HCT116 (cell line): ENCODE measurements at regions not wholly inside any gene's neighbourhood (a gene's known extent, or its start where the extent isn't known, plus 50 kb on each side); places are given as distances from the start of the nearest gene placed in this dataset.

Experiments
- ATAC-seq: fragments of 200-7000 bp; cut with Tn5 transposase; 2 replicates; pipeline ENCODE4 v1.9.1; 2020; ENCODE audit warnings: mild to moderate bottlenecking, moderate library complexity
- BruUV-seq: library from RNA; stranded (reverse); fragments of 400-500 nt; replicated peaks from 2 replicates; lab custom pipeline; 2021; lab: Mats Ljungman, UMichigan
- CTCF ChIA-PET: fragments of 300-600 bp; sonication (Branson Sonifier 250); formaldehyde crosslinking; loops from one replicate; lab custom pipeline; 2021; ENCODE audit warnings: antibody characterized with exemption; lab: Charles Lee
- POLR2A ChIA-PET: fragments of 300-600, 350-600 bp; sonication (Branson Sonifier 250); formaldehyde crosslinking; loops from one replicate; lab custom pipeline; 2021; ENCODE audit warnings: antibody characterized with exemption; lab: Charles Lee
- RAD21 ChIA-PET, 2 experiments: fragments of 300-600 bp; sonication (Branson Sonifier 250); formaldehyde crosslinking; loops; one replicate each; lab custom pipeline; 2023; ENCODE audit warnings: low total read pairs in 2 of 2; ENCODE audit not compliant: uncharacterized antibody in 2 of 2, unreplicated experiment in 2 of 2, low non-redundant PET in 1 of 2; lab: Charles Lee
- DNase-seq: peaks from one replicate; pipeline ENCODE4 v3.0.0-alpha.2; 2010; ENCODE audit warnings: low read depth, low spot score
- H2AFZ ChIP-seq: fragments of 200-600 bp; shearing (Covaris generic), sonication (generic); 2 replicates; pipeline ENCODE4 v1.6.1; 2017; ENCODE audit warnings: low read depth, mixed run types, mixed read lengths, antibody characterized with exemption, low read length; ENCODE audit not compliant: poor library complexity, severe bottlenecking
- H3K27ac ChIP-seq: 2 replicates; pipeline ENCODE4 v1.5.1; 2012; ENCODE audit warnings: low read depth, low read length
- H3K27me3 ChIP-seq: fragments of 200-600 bp; sonication (generic); 2 replicates; pipeline ENCODE4 v1.6.1; 2016; ENCODE audit warnings: mixed run types, low read length, mixed read lengths; ENCODE audit not compliant: insufficient read depth
- H3K36me3 ChIP-seq, 2 experiments: fragments of 200-500 bp in 1 of 2; fragments of 200-600 bp in 1 of 2; sonication (Bioruptor generic) in 1 of 2; sonication (generic) in 1 of 2; 2 replicates each; pipeline versions ENCODE4 v1.5.1 to v1.6.1; 2014 to 2016; ENCODE audit warnings: low read length in 2 of 2, inconsistent platforms in 1 of 2, mixed read lengths in 1 of 2, mixed run types in 1 of 2; ENCODE audit not compliant: insufficient read depth in 2 of 2, control insufficient read depth in 1 of 2
- H3K4me1 ChIP-seq, 2 experiments: fragments of 200-600 bp in 1 of 2; sonication (generic) in 1 of 2; 2 replicates each; pipeline versions ENCODE4 v1.5.1 to v1.6.1; 2012 to 2017; ENCODE audit warnings: low read length in 2 of 2, inconsistent platforms in 1 of 2, mild to moderate bottlenecking in 1 of 2, mixed read lengths in 1 of 2, mixed run types in 1 of 2, moderate library complexity in 1 of 2; ENCODE audit not compliant: insufficient read depth in 2 of 2, control insufficient read depth in 1 of 2
- H3K4me2 ChIP-seq: fragments of 200-600 bp; sonication (generic); 2 replicates; pipeline ENCODE4 v1.6.1; 2017; ENCODE audit warnings: mixed run types, low read length, mixed read lengths
- H3K4me3 ChIP-seq, 2 experiments: fragments of 200-600 bp in 1 of 2; sonication (generic) in 1 of 2; replicated peaks in 1 of 2; 2 replicates each; pipeline ENCODE4 v1.5.1; 2011 to 2016; ENCODE audit warnings: low read length in 2 of 2, control low read depth in 1 of 2, low read depth in 1 of 2, mild to moderate bottlenecking in 1 of 2, mixed read lengths in 1 of 2, mixed run types in 1 of 2
- H3K79me2 ChIP-seq: fragments of 200-600 bp; sonication (generic); 2 replicates; pipeline ENCODE4 v1.6.1; 2017; ENCODE audit warnings: mild to moderate bottlenecking, mixed run types, low read length, moderate library complexity, mixed read lengths; ENCODE audit not compliant: insufficient read depth
- H3K9ac ChIP-seq: fragments of 200-600 bp; sonication (generic); 2 replicates; pipeline ENCODE4 v1.6.1; 2016; ENCODE audit warnings: low read length, mixed read lengths
- H3K9me2 ChIP-seq: fragments of 200-600 bp; sonication (generic), shearing (Covaris generic); 2 replicates; pipeline ENCODE4 v1.6.1; 2017; ENCODE audit warnings: mixed run types, mild to moderate bottlenecking, moderate library complexity; ENCODE audit not compliant: insufficient read depth
- H3K9me3 ChIP-seq, 2 experiments: fragments of 200-500 bp in 1 of 2; fragments of 200-600 bp in 1 of 2; sonication (Bioruptor generic) in 1 of 2; sonication (generic) in 1 of 2; 2 replicates each; pipeline ENCODE4 v1.6.1; 2014 to 2017; ENCODE audit warnings: low read length in 2 of 2, mixed read lengths in 2 of 2, inconsistent platforms in 1 of 2, low read depth in 1 of 2, mild to moderate bottlenecking in 1 of 2, mixed run types in 1 of 2, moderate library complexity in 1 of 2; ENCODE audit not compliant: control insufficient read depth in 1 of 2, insufficient read depth in 1 of 2
- H4K20me1 ChIP-seq: fragments of 200-600 bp; sonication (generic), shearing (Covaris generic); 2 replicates; pipeline ENCODE4 v1.6.1; 2017; ENCODE audit warnings: mixed run types, mild to moderate bottlenecking, moderate library complexity; ENCODE audit not compliant: insufficient read depth
- CEBPB ChIP-seq: IDR thresholded peaks from 2 replicates; pipeline ENCODE4 v1.6.1; 2012; ENCODE audit warnings: low read depth
- EGR1 ChIP-seq: IDR thresholded peaks from 2 replicates; pipeline ENCODE4 v1.6.1; 2012; ENCODE audit warnings: low read depth
- JUND ChIP-seq: IDR thresholded peaks from 2 replicates; pipeline ENCODE4 v1.6.1; 2012
- MAX ChIP-seq: IDR thresholded peaks from 2 replicates; pipeline ENCODE4 v1.6.1; 2012
- POLR2A ChIP-seq: IDR thresholded peaks from 2 replicates; pipeline ENCODE4 v1.7.0; 2011; ENCODE audit warnings: borderline replicate concordance; ENCODE audit not compliant: insufficient read depth, insufficient read length; ENCODE audit errors: extremely low read depth
- POLR2AphosphoS5 ChIP-seq: IDR thresholded peaks from 2 replicates; pipeline ENCODE4 v1.6.1; 2011; ENCODE audit warnings: mild to moderate bottlenecking, low read depth, low read length, moderate library complexity
- RAD21 ChIP-seq: IDR thresholded peaks from 2 replicates; pipeline ENCODE4 v1.6.1; 2012; ENCODE audit warnings: low read depth, mild to moderate bottlenecking
- SIN3A ChIP-seq: IDR thresholded peaks from 2 replicates; pipeline ENCODE4 v1.6.1; 2012; ENCODE audit warnings: low read depth
- SRF ChIP-seq: IDR thresholded peaks from 2 replicates; pipeline ENCODE4 v1.6.1; 2012; ENCODE audit warnings: low read depth
- TCF7L2 ChIP-seq: IDR thresholded peaks from 2 replicates; pipeline ENCODE4 v1.7.0; 2011; ENCODE audit warnings: borderline replicate concordance, inconsistent platforms; ENCODE audit not compliant: insufficient read depth, insufficient read length; ENCODE audit errors: extremely low read depth
- YY1 ChIP-seq: IDR thresholded peaks from 2 replicates; pipeline ENCODE4 v1.6.1; 2011; ENCODE audit warnings: low read length, low read depth, moderate library complexity, mild to moderate bottlenecking; ENCODE audit not compliant: insufficient replicate concordance; ENCODE audit errors: extremely low read depth
- ZFX ChIP-seq: fragments of 450-650 bp; IDR thresholded peaks from 2 replicates; pipeline ENCODE4 v1.6.1; 2017
- ZNF274 ChIP-seq: fragments of 200-500 bp; sonication (Bioruptor generic); IDR thresholded peaks from 2 replicates; pipeline ENCODE4 v1.6.1; 2014; ENCODE audit warnings: mild to moderate bottlenecking, low read depth, low read length, inconsistent platforms
- intact Hi-C: fragments of 100-400 bp; cut with micrococcal nuclease; formaldehyde crosslinking; loops from 2 replicates; pipeline ENCODE4 v1.10.0; 2022
- TF ChIP-seq, protein P1 (sequence below): IDR thresholded peaks from 2 replicates; pipeline ENCODE4 v1.6.1; 2012

DNA sequence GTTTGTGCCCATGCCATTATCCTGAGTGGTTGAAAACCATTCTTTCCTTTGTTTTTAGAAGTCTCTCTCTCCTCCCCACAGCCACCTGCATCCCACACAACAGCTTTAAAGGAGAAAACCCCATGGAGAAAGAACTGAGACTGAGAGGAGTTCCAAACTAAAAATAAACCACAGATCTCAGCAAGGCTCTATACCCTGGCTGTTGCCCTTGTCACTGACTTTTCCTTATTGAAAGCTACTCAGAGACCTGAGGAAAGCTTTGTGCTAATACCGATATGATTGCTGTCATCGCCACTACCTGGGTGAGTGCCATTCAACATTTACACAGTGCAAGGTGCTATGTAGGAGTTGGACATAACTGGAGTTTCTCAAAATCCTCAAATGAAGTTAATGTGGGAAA is 55.5 kb upstream of the RASGRP1 start (continued):
- TF ChIP-seq SRF (no peak), ZFX (no peak), YY1 (no peak), TCF7L2 (no peak), CEBPB (no peak), POLR2A (no peak), EGR1 (no peak)
- TF ChIP-seq, protein P1, sequence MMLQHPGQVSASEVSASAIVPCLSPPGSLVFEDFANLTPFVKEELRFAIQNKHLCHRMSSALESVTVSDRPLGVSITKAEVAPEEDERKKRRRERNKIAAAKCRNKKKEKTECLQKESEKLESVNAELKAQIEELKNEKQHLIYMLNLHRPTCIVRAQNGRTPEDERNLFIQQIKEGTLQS = no peak

DNA sequence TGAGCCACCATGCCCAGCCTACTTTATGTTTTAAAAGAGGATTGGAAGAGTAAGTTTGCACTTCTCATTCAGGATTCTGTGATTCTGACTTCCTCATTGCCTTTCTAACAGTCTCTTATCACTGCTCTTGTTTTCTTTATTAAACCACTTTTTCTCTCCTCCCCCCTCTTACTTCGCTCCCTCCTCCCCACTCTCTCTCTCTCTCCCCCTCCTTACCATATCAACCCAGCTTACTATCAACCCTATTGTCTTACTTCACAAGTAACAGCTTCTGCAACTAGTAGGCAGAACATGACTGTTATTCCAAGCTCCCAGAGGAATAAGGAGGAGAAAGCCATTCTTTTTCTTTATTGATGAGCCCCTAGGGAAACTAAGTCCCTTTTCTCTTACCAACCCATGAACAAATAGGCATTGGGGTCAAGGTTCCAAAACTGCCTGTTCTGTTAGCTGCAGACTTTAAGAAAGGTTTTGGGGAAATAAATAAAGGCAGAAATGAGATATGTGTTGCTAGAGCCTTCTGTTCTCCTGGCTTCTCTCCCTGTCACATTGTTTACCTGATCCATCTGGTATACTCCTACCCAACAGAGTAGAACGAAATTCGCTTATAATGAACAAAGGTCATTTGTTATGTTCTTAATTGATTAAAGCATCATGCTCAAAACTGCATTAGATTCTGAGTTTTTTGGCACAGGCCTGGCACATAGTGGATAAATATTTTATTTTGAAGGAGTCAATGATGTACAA is 56.4 kb upstream of the RASGRP1 start:
- H3K79me2 ChIP-seq = no peaks in the 10 kb centered on the region
- no peak for ATAC-seq
- peaks cover 23% of the 10 kb centered on the region for H3K27me3 ChIP-seq
- intact Hi-C loops = no loop called here
- no peaks in the 10 kb centered on the region for H3K9me3 ChIP-seq
- no peaks in the 10 kb centered on the region for H4K20me1 ChIP-seq
- DNase-seq = no peak
- H3K4me1 ChIP-seq = no peaks in the 10 kb centered on the region
- BruUV-seq = no TSS peak
- H2AFZ ChIP-seq = no peak overlapping the region
- H3K36me3 ChIP-seq = no peaks in the 10 kb centered on the region
- ChIA-PET RAD21 (no interaction called here), POLR2A (no interaction called here), CTCF (no interaction called here)
- H3K4me2 ChIP-seq = no peak overlapping the region
- H3K9ac ChIP-seq = no peak overlapping the region
- no peaks in the 10 kb centered on the region for H3K9me2 ChIP-seq
- no peak overlapping the region for H3K4me3 ChIP-seq
- no peak for TF ChIP-seq SRF
- TF ChIP-seq RAD21 = no peak
- TF ChIP-seq JUND = no peak
- TF ChIP-seq ZNF274 = no peak
- TF ChIP-seq, protein P1 = no peak
- no peak for TF ChIP-seq SIN3A
- no peak for TF ChIP-seq ZFX
- TF ChIP-seq MAX = no peak
- TF ChIP-seq POLR2AphosphoS5 = no peak
- no peak overlapping the region for H3K27ac ChIP-seq
